Tongue (tissue), 1 donor: ENCODE measurements at regions not wholly inside any gene's neighbourhood (a gene's known extent, or its start where the extent isn't known, plus 50 kb on each side); places are given as distances from the start of the nearest gene placed in this dataset.
A peak's percentile ranks its signal among the peaks of the same experiment; 100 is the strongest.
"Not testable (repeated sequence)": the region's sequence is repeated elsewhere in the genome, so short reads cannot be mapped to it uniquely, and the experiment has no call there.

Source experiments
- DNase-seq: peaks from one replicate; pipeline ENCODE4 v3.0.0-alpha.2; 2015

- no peak for DNase-seq
Observed at GRCh38 chr10:90195288-90195840, 494.0 kb downstream of the KIF20B start.

DNA sequence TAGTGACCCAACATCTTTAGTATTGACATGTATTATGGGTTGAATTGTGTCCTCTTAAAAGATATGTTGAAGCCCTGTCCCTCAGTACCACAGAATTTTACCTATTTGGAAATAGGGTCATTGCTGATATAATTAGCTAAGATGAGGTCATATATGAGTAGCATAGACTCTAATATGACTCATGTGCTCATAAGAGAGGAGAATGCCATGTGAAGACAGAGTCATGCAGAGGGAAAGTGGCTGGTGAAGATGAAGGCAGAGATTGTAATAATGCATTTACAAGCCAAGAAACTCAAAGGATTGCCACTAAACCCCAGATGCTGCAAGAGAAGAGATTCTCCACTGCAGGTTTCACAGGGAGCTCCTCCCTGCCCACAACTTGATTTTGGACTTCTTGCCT is 496.4 kb downstream of the KIF20B start:
- no peak for DNase-seq

- no peak for DNase-seq
Observed at GRCh38 chr10:90199093-90199492, 497.7 kb downstream of the KIF20B start.

- no peak for DNase-seq
Observed at GRCh38 chr10:90199513-90199912, 498.1 kb downstream of the KIF20B start.

GRCh38 chr10:90204131-90204955 is 503.0 kb downstream of the KIF20B start:
- DNase-seq, result no peak

- DNase-seq, result no peak
Observed at GRCh38 chr10:90204956-90205314, 503.5 kb downstream of the KIF20B start.

GRCh38 chr10:90205340-90205739 is 503.9 kb downstream of the KIF20B start:
- DNase-seq, result no peak

GRCh38 chr10:90213346-90213745 is 512.0 kb downstream of the KIF20B start:
- no peak for DNase-seq

DNA sequence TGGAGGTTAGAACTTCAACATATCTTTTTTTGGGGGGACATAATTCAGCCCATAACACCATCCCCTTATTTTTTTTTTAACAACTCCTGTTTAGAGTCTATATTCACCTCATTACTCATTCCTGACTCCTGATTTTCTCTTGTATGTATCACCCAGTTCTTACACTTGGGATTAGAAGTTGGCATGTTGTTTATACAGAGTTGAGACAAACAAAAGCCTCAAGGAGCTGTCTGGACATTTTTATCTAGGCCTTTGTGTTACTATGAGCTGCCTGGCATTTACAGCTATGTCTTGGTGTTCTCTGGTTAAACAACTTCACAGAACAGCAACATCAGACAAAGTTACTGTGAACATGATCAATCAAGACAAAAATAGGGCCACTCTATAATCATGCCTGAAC is 517.5 kb downstream of the KIF20B start:
- no peak for DNase-seq

- peak; percentile 41 for DNase-seq
Observed at GRCh38 chr10:90222372-90222771, 521.0 kb downstream of the KIF20B start.

DNA sequence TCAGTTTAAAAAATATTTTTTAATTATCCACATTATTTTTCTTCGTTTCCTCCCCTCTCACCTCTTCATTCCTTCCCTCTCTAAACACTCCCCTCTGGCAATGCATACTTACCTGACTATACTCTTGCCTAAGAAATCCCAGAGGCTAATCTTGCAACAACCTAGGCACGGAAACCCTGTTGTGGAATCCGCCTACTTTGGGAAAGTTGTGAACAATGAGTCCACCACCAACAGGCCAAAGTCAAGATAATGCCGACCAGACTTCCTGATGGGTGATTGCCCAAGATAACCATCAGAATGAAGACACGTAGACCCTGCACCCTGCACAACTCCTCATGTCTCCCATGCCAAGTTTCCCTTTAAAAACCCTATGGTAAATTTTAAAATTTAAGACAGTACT is 521.5 kb downstream of the KIF20B start:
- no peak for DNase-seq

- DNase-seq, result peak; percentile 9
Observed at GRCh38 chr10:90224791-90225566, 523.6 kb downstream of the KIF20B start.

- no peak for DNase-seq
Observed at GRCh38 chr10:90226517-90226916, 525.1 kb downstream of the KIF20B start.

DNA sequence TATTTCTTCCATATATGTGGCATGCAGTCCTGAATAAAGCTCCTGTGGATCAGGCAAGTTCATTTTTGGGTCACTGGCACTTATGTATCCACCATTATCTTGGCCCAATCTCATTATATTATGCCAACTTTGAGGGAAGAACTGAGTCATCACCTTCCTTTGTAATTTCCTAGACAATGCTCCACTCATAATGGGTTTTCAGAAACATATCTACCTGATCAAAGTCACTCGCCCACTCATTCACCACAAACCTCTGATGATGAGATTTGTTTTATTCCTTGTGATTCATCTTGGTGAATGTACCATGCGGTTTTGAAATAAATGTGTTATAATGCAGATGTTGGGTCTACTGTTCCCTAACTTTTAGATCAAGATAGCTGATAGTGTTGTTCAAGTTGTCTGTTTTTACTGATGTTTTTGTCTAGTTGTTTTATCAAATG is 525.8 kb downstream of the KIF20B start:
- DNase-seq, result no peak

DNA sequence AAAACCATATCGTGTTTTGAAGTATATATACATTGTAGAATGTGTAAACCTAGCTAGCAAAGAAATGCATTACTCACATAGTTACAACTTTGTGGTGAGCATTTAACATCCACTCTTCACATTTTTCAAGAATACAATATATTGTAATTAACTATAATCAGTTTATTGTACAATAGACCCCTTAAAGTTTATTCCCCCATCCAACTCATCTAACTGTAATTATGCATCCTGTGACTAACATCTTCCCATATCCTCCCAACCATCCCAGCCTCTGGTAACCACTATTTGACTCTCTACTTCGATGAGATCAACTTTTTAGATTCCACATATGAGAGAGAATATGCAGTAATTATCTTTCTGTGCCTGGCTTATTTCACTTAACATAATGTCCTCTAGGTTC is 526.4 kb downstream of the KIF20B start:
- DNase-seq, result no peak

DNA sequence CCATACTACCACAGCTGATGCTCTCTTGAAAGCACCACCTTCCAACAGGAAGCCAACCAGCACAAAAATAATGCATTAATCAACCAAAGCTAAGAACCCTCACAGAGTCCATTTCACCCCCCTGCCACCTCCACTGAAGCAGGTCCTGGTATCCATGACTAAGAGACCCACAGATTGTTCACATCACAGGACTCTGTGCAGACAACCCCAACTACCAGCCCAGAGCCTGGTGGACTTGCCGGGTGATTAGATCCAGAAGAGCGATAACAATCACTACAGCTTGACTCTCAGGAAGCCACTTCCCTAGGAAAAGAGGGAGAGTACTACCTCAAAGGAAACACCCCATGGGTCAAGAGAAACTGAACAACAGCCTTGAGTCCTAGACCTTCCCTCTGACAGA is 528.1 kb downstream of the KIF20B start:
- no peak for DNase-seq

- DNase-seq, result not testable (repeated sequence)
Observed at GRCh38 chr10:90233805-90234204, 532.4 kb downstream of the KIF20B start.

DNA sequence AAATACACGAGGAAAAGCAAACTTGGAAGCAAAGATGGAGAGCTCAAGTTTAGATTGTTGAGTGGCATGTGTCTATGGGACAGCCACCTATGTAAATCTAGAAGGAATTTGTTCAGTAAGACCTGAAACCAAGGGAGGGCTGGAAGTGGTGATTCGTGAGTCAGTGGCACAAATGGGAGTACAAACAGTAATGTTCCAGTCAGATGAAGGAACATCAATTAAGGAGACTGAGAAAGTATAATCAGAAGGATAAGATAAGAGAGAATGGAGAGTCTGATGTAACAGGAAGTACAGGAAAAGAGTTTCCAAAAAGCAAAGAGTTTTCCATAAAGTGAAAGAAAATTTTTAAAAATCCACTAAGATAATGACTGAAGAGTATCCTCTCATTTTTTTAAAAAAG is 544.2 kb downstream of the KIF20B start:
- DNase-seq, result no peak

DNA sequence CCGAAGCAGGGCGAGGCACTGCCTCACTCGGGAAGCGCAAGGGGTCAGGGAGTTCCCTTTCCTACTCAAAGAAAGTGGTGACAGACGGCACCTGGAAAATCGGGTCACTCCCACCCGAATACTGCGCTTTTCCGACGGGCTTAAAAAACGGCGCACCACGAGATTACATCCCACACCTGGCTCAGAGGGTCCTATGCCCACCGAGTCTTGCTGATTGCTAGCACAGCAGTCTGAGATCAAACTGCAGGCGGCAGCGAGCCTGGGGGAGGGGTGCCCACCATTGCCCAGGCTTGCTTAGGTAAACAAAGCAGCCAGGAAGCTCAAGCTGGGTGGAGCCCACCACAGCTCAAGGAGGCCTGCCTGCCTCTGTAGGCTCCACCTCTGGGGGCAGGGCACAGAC is 549.4 kb downstream of the KIF20B start:
- DNase-seq, result not testable (repeated sequence)

GRCh38 chr10:90269699-90270098 is 568.3 kb downstream of the KIF20B start:
- DNase-seq, result no peak

DNA sequence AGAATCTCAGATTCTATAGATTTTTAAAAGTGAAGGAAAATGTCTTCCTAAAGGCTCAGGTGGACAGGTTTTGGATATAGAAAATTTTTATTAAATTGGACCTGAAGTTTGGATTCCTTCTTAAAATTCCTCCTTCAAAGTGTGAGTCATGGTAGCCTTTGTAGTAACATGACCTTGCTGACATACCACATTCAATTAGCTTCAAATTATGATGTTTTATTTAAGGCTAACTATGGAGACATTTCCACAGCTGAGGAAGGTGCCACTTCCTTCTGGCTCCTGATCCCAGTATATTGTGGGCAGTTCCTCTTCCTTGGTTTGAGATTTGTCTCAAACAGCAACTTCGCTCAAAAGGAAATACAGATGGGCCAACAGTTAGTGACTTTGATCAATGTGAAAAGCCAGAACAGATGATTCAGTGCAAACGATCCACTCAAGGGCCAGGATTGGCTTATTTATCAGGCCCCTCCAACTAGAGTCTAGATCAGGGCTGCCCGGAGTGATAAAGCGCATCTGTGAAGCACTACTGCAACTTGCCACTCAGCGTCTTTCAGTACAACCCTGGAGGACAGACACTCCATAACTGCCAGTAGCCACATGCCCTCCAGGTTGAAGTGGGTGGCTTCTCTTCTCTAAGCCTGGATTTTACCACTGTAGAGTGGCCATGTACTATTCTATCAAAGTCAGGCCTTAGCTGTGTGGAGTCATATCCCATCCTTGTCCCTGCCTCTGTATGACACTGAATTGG is 573.5 kb downstream of the KIF20B start:
- no peak for DNase-seq

DNA sequence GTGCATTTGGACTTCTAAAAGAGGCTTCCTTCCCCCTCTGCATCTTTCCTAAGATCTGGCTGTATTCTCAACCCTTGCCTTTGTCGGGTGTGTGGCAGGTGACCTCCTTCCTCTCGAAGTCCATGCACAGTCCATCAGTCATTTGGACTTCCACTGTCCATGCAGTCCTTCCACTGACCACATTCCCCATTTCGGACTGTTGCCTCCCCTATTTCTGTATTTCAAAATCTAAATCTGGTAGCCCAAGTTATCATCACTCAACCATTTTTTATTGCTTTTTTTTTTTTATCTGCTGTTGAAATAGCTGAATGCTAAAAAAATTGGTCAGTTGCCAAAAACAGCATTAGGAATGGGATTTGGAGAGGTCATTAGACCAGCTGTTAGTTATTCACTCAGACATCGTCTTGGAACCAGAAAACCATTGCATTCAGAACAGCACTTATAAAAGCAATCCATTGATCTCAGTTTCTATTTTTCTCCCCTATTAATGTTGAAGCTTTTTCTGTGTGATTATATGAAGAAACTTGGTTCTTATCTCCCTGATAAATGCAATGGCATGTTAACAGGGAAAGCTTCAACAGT is 575.6 kb downstream of the KIF20B start:
- DNase-seq, result peak; percentile 35
